HepG2 (cell line): ENCODE measurements at regions not wholly inside any gene's neighbourhood (a gene's known extent, or its start where the extent isn't known, plus 50 kb on each side); places are given as distances from the start of the nearest gene placed in this dataset.

Experiments
- ATAC-seq: fragments of 200-7000 bp; cut with Tn5 transposase; 3 replicates; pipeline ENCODE4 v1.9.1; 2020; ENCODE audit warnings: mild to moderate bottlenecking, moderate library complexity
- BruUV-seq: library from RNA; stranded (reverse); fragments of 400-500 nt; replicated peaks from 2 replicates; lab custom pipeline; 2021; lab: Mats Ljungman, UMichigan
- CTCF ChIA-PET: fragments of 300-600 bp; formaldehyde crosslinking; extraction: SDS; loops from one replicate; lab custom pipeline; 2021; ENCODE audit warnings: low total read pairs, inconsistent platforms, low intra/inter-chr PET ratio; lab: Yijun Ruan, JAX
- POLR2A ChIA-PET: fragments of 350-600 bp; sonication (Branson Sonifier 250); formaldehyde crosslinking; loops from one replicate; lab custom pipeline; 2020; ENCODE audit warnings: antibody characterized with exemption, inconsistent platforms; lab: Yijun Ruan, JAX
- DNase-seq: peaks from one replicate; pipeline ENCODE4 v3.0.0-alpha.2; 2015; ENCODE audit warnings: low spot score
- FAIRE-seq: peaks from 3 replicates; lab custom pipeline; 2011; peaks lifted over from hg19 to GRCh38; lab: Jason Lieb, UNC
- H2AFZ ChIP-seq: one replicate; pipeline ENCODE4 v1.6.1; 2011; ENCODE audit warnings: low read length, inconsistent platforms
- H3K27ac ChIP-seq: fragments of 300-600 bp; 3 replicates; pipeline ENCODE4 v1.8.0; 2011; ENCODE audit warnings: mixed run types, mild to moderate bottlenecking, mixed read lengths, low read length, inconsistent platforms; ENCODE audit not compliant: insufficient read depth; ENCODE audit errors: extremely low read length
- H3K27me3 ChIP-seq, 2 experiments: fragments of 200-600 bp in 1 of 2; 2 replicates in 1 of 2; 3 replicates in 1 of 2; pipeline versions ENCODE4 v1.6.0 to v1.8.0; 2011; ENCODE audit warnings: low read length in 2 of 2, mild to moderate bottlenecking in 2 of 2, moderate library complexity in 2 of 2, inconsistent platforms in 1 of 2; ENCODE audit not compliant: insufficient read depth in 2 of 2, control insufficient read depth in 1 of 2
- H3K36me3 ChIP-seq, 2 experiments: fragments of 200-600 bp in 1 of 2; replicated peaks in 1 of 2; 2 replicates in 1 of 2; 3 replicates in 1 of 2; pipeline versions ENCODE4 v1.5.1 to v1.8.0; 2011; ENCODE audit warnings: low read length in 2 of 2, inconsistent platforms in 1 of 2; ENCODE audit not compliant: insufficient read depth in 2 of 2, control insufficient read depth in 1 of 2
- H3K4me1 ChIP-seq: 2 replicates; pipeline ENCODE4 v1.5.1; 2012; ENCODE audit warnings: low read length, inconsistent platforms; ENCODE audit not compliant: insufficient read depth
- H3K4me2 ChIP-seq: 2 replicates; pipeline ENCODE4 v1.6.0; 2011; ENCODE audit warnings: low read depth, low read length, inconsistent platforms
- H3K4me3 ChIP-seq, 3 experiments: fragments of 200-600 bp in 1 of 3; sonication (generic), shearing (Covaris generic) in 1 of 3; replicated peaks in 1 of 3; 2 replicates each; pipeline ENCODE4 v1.5.1; 2011 to 2016; ENCODE audit warnings: low read length in 3 of 3, inconsistent platforms in 2 of 3, low read depth in 2 of 3, mild to moderate bottlenecking in 2 of 3, control low read depth in 1 of 3, mixed read lengths in 1 of 3; ENCODE audit not compliant: insufficient read depth in 1 of 3
- H3K79me2 ChIP-seq: one replicate; pipeline ENCODE4 v1.6.1; 2011; ENCODE audit warnings: low read length, inconsistent platforms; ENCODE audit not compliant: insufficient read depth
- H3K9ac ChIP-seq: 2 replicates; pipeline ENCODE4 v1.6.0; 2011; ENCODE audit warnings: mild to moderate bottlenecking, low read depth, low read length, inconsistent platforms; ENCODE audit not compliant: insufficient read depth
- H3K9me3 ChIP-seq: 2 replicates; pipeline ENCODE4 v1.5.1; 2012; ENCODE audit warnings: mild to moderate bottlenecking, low read length
- H4K20me1 ChIP-seq: 2 replicates; pipeline ENCODE4 v1.6.0; 2011; ENCODE audit warnings: inconsistent platforms, mild to moderate bottlenecking, low read length, moderate library complexity; ENCODE audit not compliant: insufficient read depth
- HNRNPL ChIP-seq: fragments of 200-400 bp; formaldehyde crosslinking; IDR thresholded peaks from 2 replicates; pipeline ENCODE4 v1.6.1; 2017; ENCODE audit warnings: mild to moderate bottlenecking, low read depth, low read length
- RFXANK ChIP-seq: IDR thresholded peaks from 2 replicates; pipeline ENCODE4 v1.6.1; 2016
- RXRB ChIP-seq: IDR thresholded peaks from 2 replicates; pipeline ENCODE4 v1.6.1; 2016; ENCODE audit warnings: borderline replicate concordance, missing genetic modification reagents, missing compliant biosample characterization
- ZBTB7A ChIP-seq: sonication (generic); formaldehyde crosslinking; IDR thresholded peaks from 2 replicates; pipeline ENCODE4 v1.8.0; 2022; ENCODE audit warnings: mild to moderate bottlenecking, missing genetic modification reagents
- ZMYM4 ChIP-seq: sonication (generic); formaldehyde crosslinking; IDR thresholded peaks from 2 replicates; pipeline ENCODE4 v1.8.1; 2023; ENCODE audit warnings: mild to moderate bottlenecking, missing genetic modification reagents
- ZNF160 ChIP-seq: sonication (generic); formaldehyde crosslinking; IDR thresholded peaks from 2 replicates; pipeline ENCODE4 v1.8.0; 2022; ENCODE audit warnings: mild to moderate bottlenecking, inconsistent platforms, missing genetic modification reagents
- ZNF605 ChIP-seq: sonication (generic); formaldehyde crosslinking; IDR thresholded peaks from 2 replicates; pipeline ENCODE4 v1.8.0; 2022; ENCODE audit warnings: mild to moderate bottlenecking, missing genetic modification reagents
- WGBS: methylation state at CpG from one replicate; pipeline ENCODE4 v1.1.6; 2017; ENCODE audit warnings: low lambda C conversion rate; 5-methylcytosine and 5-hydroxymethylcytosine counted together
- in situ Hi-C: cut with HindIII; loops from 2 replicates; pipeline ENCODE4 v1.10.0; 2017; ENCODE audit warnings: low pct_unique_long_range_greater_than_20kb; ENCODE audit not compliant: extremely low pct_ligation_motif_present
- intact Hi-C: fragments of 100-400 bp; cut with micrococcal nuclease; formaldehyde crosslinking; loops from one replicate; pipeline ENCODE4 v1.10.0; 2022; ENCODE audit not compliant: unreplicated experiment
- TF ChIP-seq, protein P1 (sequence below): sonication (generic); formaldehyde crosslinking; IDR thresholded peaks from 2 replicates; pipeline ENCODE4 v1.5.1; 2020; ENCODE audit warnings: mild to moderate bottlenecking, missing genetic modification reagents, moderate library complexity

DNA sequence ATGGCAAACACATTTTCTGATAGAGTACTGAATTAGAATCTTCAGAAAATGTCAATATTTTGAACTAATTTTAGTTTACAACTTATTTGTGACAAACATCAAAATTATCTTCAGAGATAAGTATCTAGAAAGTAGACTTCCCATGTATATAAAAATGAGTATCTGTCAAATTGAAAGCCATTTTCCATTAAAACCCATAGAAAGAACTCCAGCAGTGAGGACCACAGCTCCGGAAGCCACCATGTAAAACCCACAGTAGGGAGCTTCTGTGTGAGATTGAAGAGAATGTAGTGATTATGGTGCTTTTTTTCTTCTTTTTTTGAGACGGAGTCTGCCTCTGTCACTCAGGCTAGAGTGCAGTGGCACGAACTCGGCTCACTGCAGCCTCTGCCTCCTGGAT, 687.0 kb downstream of the TYW1 start:
- ChIA-PET POLR2A (no interaction called here), CTCF (no interaction called here)
- H3K4me1 ChIP-seq: no peaks in the 10 kb centered on the region
- H2AFZ ChIP-seq: no peak overlapping the region
- no peak for ATAC-seq
- H3K4me2 ChIP-seq: no peak overlapping the region
- no peak for TF ChIP-seq ZNF605 (CRISPR knock-in tag)
- no peak for TF ChIP-seq HNRNPL
- no peak for TF ChIP-seq RFXANK (CRISPR knock-in tag)
- no peak for TF ChIP-seq ZMYM4 (CRISPR knock-in tag)
- no peak for TF ChIP-seq ZBTB7A (CRISPR knock-in tag)
- H3K9ac ChIP-seq: no peak overlapping the region
- no peak for FAIRE-seq
- H4K20me1 ChIP-seq: no peaks in the 10 kb centered on the region
- H3K9me3 ChIP-seq: no peaks in the 10 kb centered on the region
- DNase-seq: no peak
- no peak overlapping the region for H3K4me3 ChIP-seq
- H3K27ac ChIP-seq: no peak overlapping the region
- WGBS: 3% methylated on average over 4 of the region's 4 CpGs
- H3K36me3 ChIP-seq: no peaks in the 10 kb centered on the region
- intact Hi-C loops (no loop called here), in situ Hi-C loops (no loop called here)
- H3K79me2 ChIP-seq: no peaks in the 10 kb centered on the region
- BruUV-seq: no TSS peak
- H3K27me3 ChIP-seq: no peaks in the 10 kb centered on the region

DNA sequence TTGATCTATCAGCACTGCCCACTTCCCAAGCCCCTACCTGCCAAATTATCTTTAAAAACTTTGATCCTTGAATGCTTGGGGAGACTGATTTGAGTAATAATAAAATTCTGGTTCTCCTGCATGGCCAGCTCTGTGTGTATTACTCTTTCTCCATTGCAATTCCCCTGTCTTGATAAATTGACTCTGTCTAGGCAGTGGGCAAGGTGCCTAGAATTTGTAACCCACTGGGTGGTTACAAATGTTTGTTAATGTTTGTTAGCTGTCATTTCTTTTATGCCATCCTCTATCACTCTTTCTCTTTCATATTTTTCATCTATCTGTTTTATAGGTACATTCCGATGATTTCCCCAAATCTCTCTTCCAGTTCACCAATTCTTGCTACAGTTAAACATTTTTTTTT, 694.1 kb downstream of the TYW1 start:
- Histone ChIP-seq H3K36me3 (no peaks in the 10 kb centered on the region), H4K20me1 (no peaks in the 10 kb centered on the region), H3K9ac (no peak overlapping the region), H3K4me3 (no peak overlapping the region), H3K9me3 (no peaks in the 10 kb centered on the region), H3K27me3 (no peaks in the 10 kb centered on the region), H3K4me2 (no peak overlapping the region), H3K27ac (no peak overlapping the region), H3K4me1 (peaks cover 7% of the 10 kb centered on the region), H2AFZ (no peak overlapping the region), H3K79me2 (no peaks in the 10 kb centered on the region)
- no TSS peak for BruUV-seq
- DNase-seq (no peak), ATAC-seq (no peak), FAIRE-seq (no peak)
- WGBS: 56% methylated on average over 1 of the region's 1 CpG
- CTCF ChIA-PET: no interaction called here
- intact Hi-C loops: no loop called here
- in situ Hi-C loops: no loop called here
- POLR2A ChIA-PET: no interaction called here
- TF ChIP-seq, protein P1, sequence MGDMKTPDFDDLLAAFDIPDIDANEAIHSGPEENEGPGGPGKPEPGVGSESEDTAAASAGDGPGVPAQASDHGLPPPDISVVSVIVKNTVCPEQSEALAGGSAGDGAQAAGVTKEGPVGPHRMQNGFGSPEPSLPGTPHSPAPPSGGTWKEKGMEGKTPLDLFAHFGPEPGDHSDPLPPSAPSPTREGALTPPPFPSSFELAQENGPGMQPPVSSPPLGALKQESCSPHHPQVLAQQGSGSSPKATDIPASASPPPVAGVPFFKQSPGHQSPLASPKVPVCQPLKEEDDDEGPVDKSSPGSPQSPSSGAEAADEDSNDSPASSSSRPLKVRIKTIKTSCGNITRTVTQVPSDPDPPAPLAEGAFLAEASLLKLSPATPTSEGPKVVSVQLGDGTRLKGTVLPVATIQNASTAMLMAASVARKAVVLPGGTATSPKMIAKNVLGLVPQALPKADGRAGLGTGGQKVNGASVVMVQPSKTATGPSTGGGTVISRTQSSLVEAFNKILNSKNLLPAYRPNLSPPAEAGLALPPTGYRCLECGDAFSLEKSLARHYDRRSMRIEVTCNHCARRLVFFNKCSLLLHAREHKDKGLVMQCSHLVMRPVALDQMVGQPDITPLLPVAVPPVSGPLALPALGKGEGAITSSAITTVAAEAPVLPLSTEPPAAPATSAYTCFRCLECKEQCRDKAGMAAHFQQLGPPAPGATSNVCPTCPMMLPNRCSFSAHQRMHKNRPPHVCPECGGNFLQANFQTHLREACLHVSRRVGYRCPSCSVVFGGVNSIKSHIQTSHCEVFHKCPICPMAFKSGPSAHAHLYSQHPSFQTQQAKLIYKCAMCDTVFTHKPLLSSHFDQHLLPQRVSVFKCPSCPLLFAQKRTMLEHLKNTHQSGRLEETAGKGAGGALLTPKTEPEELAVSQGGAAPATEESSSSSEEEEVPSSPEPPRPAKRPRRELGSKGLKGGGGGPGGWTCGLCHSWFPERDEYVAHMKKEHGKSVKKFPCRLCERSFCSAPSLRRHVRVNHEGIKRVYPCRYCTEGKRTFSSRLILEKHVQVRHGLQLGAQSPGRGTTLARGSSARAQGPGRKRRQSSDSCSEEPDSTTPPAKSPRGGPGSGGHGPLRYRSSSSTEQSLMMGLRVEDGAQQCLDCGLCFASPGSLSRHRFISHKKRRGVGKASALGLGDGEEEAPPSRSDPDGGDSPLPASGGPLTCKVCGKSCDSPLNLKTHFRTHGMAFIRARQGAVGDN: no peak
- TF ChIP-seq ZNF160 (CRISPR knock-in tag) (no peak), RXRB (CRISPR knock-in tag) (no peak)
